ENCODE measurements at regions not wholly inside any gene's neighbourhood (a gene's known extent, or its start where the extent isn't known, plus 50 kb on each side); places are given as distances from the start of the nearest gene placed in this dataset.

- Histone ChIP-seq H4K20me1 (replicated peaks; ENCODE audit: control insufficient read depth, extremely low read depth, insufficient read depth, low read length) (no peaks in the 10 kb centered on the region), H3K79me2 (ENCODE audit: control insufficient read depth, insufficient read depth, low read length) (no peaks in the 10 kb centered on the region), H3K9me3 (replicated peaks; ENCODE audit: control insufficient read depth, insufficient read depth, low read length) (no peaks in the 10 kb centered on the region), H3K9me1 (replicated peaks; ENCODE audit: control insufficient read depth, extremely low read depth, insufficient read depth, low read length) (no peaks in the 10 kb centered on the region), H3K27me3 (ENCODE audit: control insufficient read depth in 2 of 2, insufficient read depth in 2 of 2, low read length in 2 of 2) (no peaks in the 10 kb centered on the region), H3K4me1 (ENCODE audit: control insufficient read depth, extremely low read depth, insufficient read depth, low read length) (no peaks in the 10 kb centered on the region), H3K4me2 (ENCODE audit: insufficient read depth, low read length) (no peak overlapping the region), H3K4me3 (replicated peaks in 1 of 3; ENCODE audit: insufficient read depth in 1 of 3, low read depth in 1 of 3, low read length in 3 of 3) (no peak overlapping the region), H3K9ac (replicated peaks; ENCODE audit: extremely low read depth, insufficient read depth, low read length) (no peak overlapping the region), H3K27ac (ENCODE audit: insufficient read depth, low read depth, low read length) (no peak overlapping the region), H2AFZ (ENCODE audit: low read depth, low read length) (no peak overlapping the region), H3K36me3 (ENCODE audit: control insufficient read depth in 2 of 2, extremely low read depth in 1 of 2, insufficient read depth in 2 of 2, low read length in 2 of 2) (no peaks in the 10 kb centered on the region)
- no peak for DNase-seq (ENCODE audit: low read depth, low spot score)
- dilution Hi-C loops (cut with MboI; ENCODE audit: extremely low pct_ligation_motif_present, low sequenced_read_pairs) (no loop called here), intact Hi-C loops (cut with micrococcal nuclease) (no loop called here)
- ChIA-PET CTCF (interaction anchor here (1.4 kb wide), 1 partner anchor 15 kb away, joined by 3 read pairs; no protein-coding TSS in a partner anchor), POLR2A (no interaction called here)
- FAIRE-seq, result no peak
- BruUV-seq (replicated peaks), result no TSS peak
- TF ChIP-seq POLR2A (IDR thresholded peaks at IDR 0.05; ENCODE audit: low read depth, low read length), result no peak
- no peak for TF ChIP-seq MAX (IDR thresholded peaks at IDR 0.05; ENCODE audit: insufficient read depth, insufficient read length)
- no peak for TF ChIP-seq GATA2 (IDR thresholded peaks at IDR 0.05; ENCODE audit: insufficient read depth, insufficient read length, low read depth, low read length)
- no peak for TF ChIP-seq FOS (IDR thresholded peaks at IDR 0.05; ENCODE audit: borderline replicate concordance, insufficient read depth, low read length)
- no peak for TF ChIP-seq POLR2AphosphoS5 (IDR thresholded peaks at IDR 0.05; ENCODE audit: insufficient read depth, low read depth, low read length)
- TF ChIP-seq JUN (IDR thresholded peaks at IDR 0.05; ENCODE audit: borderline replicate concordance, insufficient read depth, insufficient read length, low read depth), result no peak
- TF ChIP-seq EZH2 (IDR thresholded peaks at IDR 0.05; ENCODE audit: borderline replicate concordance, low read depth, low read length, severe bottlenecking), result no peak
- TF ChIP-seq CTCF (IDR thresholded peaks at IDR 0.05; ENCODE audit: extremely low read depth in 1 of 2, insufficient read depth in 1 of 2, low read depth in 1 of 2, low read length in 2 of 2), result no peak
- no peak for TF ChIP-seq MYC (IDR thresholded peaks at IDR 0.05; ENCODE audit: low read depth, low read length)
Observed at GRCh38 chr3:178005961-178006360, 530.3 kb upstream of the KCNMB2 start.
